ENCODE measurements at regions not wholly inside any gene's neighbourhood (a gene's known extent, or its start where the extent isn't known, plus 50 kb on each side); places are given as distances from the start of the nearest gene placed in this dataset.
A peak's percentile ranks its signal among the peaks of the same experiment; 100 is the strongest.

- no peak for DNase-seq (ENCODE audit: low read depth, low spot score)
- no peak overlapping the region for H3K4me3 ChIP-seq (ENCODE audit: low read length)
Measured at GRCh38 chr18:55838319-55838718, 250.3 kb upstream of the TCF4 start.

GRCh38 chr18:55833543-55833942 lies 245.6 kb upstream of the TCF4 start:
- H3K4me3 ChIP-seq (ENCODE audit: low read length): no peak overlapping the region
- DNase-seq (ENCODE audit: low read depth, low spot score): no peak

GRCh38 chr18:55830544-55830943 lies 242.6 kb upstream of the TCF4 start:
- no peak for DNase-seq (ENCODE audit: low read depth, low spot score)
- no peak overlapping the region for H3K4me3 ChIP-seq (ENCODE audit: low read length)

DNA sequence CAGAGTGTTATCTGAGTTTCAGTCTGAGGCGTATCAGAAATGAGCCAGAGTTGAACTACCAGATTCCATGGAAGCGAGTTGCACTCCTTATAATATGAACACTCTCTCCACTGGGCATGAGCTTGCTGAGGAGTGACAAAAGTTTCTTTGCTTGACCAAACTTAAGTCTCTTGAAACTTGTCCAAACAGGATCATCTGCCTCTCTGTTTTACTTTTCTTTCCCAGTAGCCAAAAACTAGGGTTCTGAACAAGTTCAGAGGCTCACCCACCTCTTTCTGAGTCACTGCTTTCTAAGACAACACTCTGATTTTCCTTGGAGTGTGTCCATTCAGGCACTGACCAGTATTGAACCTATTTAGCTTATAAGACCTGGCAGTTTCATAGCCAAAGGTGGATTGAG lies 233.2 kb upstream of the TCF4 start:
- no peak overlapping the region for H3K4me3 ChIP-seq (ENCODE audit: low read length)
- no peak for DNase-seq (ENCODE audit: low read depth, low spot score)

DNA sequence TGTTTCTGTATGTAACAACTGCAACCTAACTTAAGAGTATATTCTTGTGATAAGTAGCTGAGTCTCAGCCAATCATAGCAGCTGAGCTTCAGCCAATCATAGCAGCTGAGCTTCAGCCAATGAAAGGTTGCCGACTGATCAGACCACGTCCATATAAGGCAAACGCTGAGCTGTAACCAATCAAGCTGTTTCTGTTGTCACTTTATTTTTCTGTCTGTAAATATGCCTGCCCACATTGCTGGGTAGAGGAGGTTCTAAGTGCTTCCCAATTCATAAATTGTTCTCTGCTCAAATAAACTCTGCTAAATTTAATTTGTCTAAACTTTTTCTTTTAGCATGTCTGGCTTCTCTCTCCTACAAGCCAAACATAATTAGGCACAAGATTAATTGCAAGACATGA lies 231.5 kb upstream of the TCF4 start:
- no peak for DNase-seq (ENCODE audit: low read depth, low spot score)
- no peak overlapping the region for H3K4me3 ChIP-seq (ENCODE audit: low read length)

- no peak overlapping the region for H3K4me3 ChIP-seq (ENCODE audit: low read length)
- DNase-seq (ENCODE audit: low read depth, low spot score): no peak
Measured at GRCh38 chr18:55818284-55818683, 230.3 kb upstream of the TCF4 start.

DNA sequence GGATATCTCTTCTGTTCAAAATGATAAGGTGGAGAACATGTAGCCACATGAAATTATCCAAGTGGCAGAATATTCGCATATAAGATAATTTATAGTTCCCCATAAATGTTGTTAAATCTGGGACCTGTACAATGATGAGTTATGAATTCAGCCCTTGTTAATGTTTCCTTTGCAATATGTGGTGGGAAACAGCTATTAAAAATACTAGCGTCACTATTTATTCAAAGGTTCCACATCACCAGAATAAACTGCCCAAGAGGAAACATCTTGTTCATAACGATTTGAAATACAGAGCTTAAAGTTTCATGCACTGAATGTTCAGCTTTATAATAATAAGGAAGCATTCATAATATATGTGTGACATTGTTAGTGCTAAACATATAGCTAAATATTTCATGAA lies 223.9 kb upstream of the TCF4 start:
- DNase-seq (ENCODE audit: low read depth, low spot score): no peak
- H3K4me3 ChIP-seq (ENCODE audit: low read length): no peak overlapping the region

GRCh38 chr18:55805666-55806065 lies 217.7 kb upstream of the TCF4 start:
- no peak for DNase-seq (ENCODE audit: low read depth, low spot score)
- no peak overlapping the region for H3K4me3 ChIP-seq (ENCODE audit: low read length)

DNA sequence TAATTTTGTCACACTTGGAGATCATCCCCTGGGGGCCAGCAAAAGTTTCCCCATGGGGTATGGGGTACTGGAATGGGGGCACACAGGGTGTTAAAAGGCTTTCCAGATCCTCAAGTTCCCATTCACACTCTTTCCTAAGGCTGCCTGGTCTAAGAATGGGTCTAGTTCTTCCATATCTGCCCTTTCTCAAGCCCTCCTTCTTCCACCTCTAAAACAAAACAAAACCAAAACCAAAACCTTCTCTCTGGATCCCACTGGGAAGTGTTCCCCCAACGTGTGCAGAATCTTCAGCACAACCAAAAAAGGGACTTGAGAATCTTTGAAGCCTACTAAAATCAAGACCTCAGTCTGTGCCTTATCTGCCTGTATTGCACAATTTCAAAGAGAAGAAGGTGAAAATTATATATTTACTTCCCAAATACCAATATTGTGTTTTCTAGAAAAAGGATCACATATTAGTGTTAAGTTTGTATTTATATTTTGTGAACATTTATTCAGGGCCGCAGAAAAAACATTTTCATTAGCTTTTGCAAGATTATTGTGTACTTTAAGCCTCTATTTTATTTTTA lies 207.2 kb upstream of the TCF4 start:
- no peak for DNase-seq (ENCODE audit: low read depth, low spot score)
- H3K4me3 ChIP-seq (ENCODE audit: low read length): no peak overlapping the region

DNA sequence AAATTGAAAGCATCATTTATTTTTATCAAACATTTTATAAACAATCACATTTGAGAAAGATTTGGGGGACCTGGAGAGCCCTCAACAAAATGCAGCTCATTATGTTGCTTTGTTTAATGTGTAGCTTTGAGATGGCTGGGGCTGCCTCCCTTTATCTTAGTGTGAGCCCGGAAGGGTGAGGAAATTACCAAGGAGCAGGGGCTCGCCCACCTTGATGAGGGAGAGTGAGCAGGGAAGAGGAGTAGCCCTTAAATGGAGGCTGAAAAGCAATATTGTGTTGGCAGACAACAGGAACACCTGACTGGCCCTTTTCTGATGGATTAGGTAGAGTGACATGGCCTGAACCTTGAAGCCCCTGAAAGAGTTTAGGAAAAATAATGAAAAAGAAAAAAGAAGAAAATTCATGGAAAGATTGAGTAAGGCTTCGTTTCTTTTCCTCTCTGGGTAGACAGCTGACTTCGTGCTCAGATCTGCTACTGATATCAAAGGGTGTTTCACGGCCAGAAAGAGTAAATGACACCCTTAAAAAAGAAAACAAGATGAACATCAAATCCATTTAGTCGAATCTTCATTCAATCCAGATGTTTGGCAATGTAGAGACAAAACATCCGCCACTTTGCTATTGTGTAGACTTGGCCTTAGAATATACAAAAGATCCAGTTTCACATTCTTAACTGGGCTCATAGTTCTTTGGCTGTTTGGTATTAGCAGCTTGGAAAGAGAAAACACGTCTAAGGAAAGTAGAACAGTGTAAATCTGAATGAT lies 206.5 kb upstream of the TCF4 start:
- H3K4me3 ChIP-seq (ENCODE audit: low read length): no peak overlapping the region
- no peak for DNase-seq (ENCODE audit: low read depth, low spot score)

DNA sequence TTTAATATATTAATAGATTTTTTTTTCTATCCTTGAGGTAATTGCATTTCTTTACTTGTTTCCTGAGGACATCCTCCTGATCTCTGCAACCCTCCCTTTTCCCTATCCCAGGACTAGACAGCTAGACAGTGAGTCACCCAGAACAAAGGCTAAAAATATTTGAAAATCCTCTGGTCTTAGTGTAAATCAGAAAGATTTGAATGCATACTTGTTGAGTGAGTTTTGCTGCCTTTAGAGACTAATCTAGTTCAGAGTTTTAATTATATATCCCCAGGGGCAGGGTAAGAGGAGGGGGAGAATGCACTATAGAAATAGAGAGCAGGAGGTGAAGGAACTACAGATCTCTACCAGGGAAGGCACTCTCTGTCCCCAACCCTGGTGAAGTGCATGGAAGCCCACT lies 202.3 kb upstream of the TCF4 start:
- no peak overlapping the region for H3K4me3 ChIP-seq (ENCODE audit: low read length)
- no peak for DNase-seq (ENCODE audit: low read depth, low spot score)

DNA sequence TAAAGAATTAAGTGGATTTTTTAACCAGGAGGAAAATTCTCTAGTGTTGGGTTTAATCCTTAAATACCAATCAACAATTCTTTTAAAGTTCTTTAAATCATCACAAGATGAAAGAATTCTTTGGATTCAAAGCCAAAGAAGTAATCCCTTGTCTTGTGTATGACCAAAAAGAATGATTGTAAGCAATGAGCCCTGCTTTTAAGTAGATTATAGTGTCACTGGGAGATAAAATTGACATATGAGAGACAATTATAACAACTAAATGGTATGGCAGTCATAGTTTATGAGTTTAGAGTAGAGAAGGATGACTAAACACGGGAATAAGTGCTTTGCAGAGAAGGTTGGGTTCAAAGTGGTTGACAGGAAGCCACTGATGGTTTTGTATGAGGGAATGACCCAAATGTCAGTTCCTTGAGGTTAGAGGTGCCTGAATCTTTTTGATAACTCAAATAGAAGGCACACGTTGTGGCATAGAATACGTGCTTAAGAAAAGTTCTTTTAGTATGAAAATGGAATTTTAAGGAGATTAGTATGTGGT lies 199.6 kb upstream of the TCF4 start:
- no peak overlapping the region for H3K4me3 ChIP-seq (ENCODE audit: low read length)
- peak; percentile 8 for DNase-seq (ENCODE audit: low read depth, low spot score)

- H3K4me3 ChIP-seq (ENCODE audit: low read length): no peak overlapping the region
- no peak for DNase-seq (ENCODE audit: low read depth, low spot score)
Measured at GRCh38 chr18:55786651-55787272, 198.8 kb upstream of the TCF4 start.

GRCh38 chr18:55783921-55784320 lies 195.9 kb upstream of the TCF4 start:
- no peak for DNase-seq (ENCODE audit: low read depth, low spot score)
- no peak overlapping the region for H3K4me3 ChIP-seq (ENCODE audit: low read length)

DNA sequence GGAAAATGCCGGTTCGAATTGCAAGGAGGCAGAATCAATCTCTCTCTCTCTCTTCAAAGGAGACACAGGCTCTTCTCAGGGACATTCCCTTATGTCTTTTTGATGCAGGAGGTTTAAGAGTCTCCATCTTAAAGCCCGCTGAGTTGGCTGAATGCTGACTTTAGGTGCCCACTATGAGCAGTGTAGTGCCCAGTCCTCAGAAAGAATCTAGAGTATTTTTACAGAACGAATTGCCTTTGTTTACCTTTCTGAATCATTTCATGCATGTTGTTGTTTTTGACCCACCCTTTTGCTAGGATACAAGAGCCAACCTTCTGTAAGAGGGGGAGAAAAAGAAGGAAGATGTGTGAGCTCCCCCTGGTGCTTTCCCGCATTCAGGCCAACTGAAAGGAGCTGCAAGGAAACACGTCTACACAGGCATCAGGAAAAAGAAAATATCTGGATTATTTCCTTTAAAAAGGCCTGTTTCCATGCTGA lies 193.5 kb upstream of the TCF4 start:
- no peak overlapping the region for H3K4me3 ChIP-seq (ENCODE audit: low read length)
- no peak for DNase-seq (ENCODE audit: low read depth, low spot score)

- no peak overlapping the region for H3K4me3 ChIP-seq (ENCODE audit: low read length)
- no peak for DNase-seq (ENCODE audit: low read depth, low spot score)
Measured at GRCh38 chr18:55780586-55781071, 192.6 kb upstream of the TCF4 start.

DNA sequence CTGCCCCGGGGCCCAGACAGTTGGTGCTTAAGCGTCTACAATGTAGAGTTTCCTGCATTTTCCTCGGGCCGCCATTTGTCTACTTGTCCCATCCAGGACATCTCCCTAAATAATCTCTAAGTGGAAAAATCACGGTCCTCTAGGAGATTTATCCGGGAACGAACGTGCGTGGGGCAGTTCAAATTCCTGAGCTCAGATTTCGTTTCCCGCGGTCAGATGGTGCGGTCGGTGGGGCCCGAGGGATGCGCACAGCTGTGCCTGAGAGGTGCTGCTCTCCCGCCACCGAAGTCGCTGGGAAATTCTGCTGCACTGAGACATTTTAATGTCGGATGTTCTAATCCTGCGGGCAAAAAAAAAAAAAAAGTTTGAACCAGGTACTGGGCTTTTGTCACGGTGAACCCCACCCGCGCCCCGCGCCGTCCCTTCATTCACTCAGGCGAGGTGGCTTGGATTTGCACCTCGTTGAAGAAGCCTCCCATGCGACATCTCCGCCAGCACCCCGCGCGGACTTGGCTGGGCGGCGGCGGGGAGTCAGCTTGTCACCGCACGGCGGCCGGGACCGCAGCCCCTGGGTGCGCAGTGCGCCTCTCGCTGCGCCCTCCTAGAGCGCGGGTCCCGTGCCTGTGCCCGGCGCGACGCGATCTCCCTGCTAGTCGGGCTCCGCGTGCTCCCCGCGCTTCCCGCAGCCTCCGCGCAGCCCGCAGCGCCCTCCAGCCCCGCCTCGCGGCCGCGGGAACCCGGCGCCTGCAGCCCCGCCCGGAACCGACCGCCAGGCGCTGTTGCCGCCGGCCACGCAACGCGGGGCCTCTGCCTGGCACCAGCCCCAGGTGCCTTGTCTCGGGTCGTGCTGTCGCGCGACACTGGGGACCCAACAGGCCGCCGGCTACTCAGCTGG lies 191.9 kb upstream of the TCF4 start:
- DNase-seq (ENCODE audit: low read depth, low spot score): no peak
- no peak overlapping the region for H3K4me3 ChIP-seq (ENCODE audit: low read length)

GRCh38 chr18:55778788-55779690 lies 191.0 kb upstream of the TCF4 start:
- no peak overlapping the region for H3K4me3 ChIP-seq (ENCODE audit: low read length)
- peak; percentile 6 for DNase-seq (ENCODE audit: low read depth, low spot score)

Measured in Jurkat, Clone E6-1 (cell line).